H9 (cell line): ENCODE measurements at regions not wholly inside any gene's neighbourhood (a gene's known extent, or its start where the extent isn't known, plus 50 kb on each side); places are given as distances from the start of the nearest gene placed in this dataset.

Experiments
- DNase-seq: peaks from one replicate; pipeline ENCODE4 v3.0.0-alpha.2; 2017
- H2AFZ ChIP-seq: one replicate; pipeline ENCODE4 v1.6.1; 2013; ENCODE audit warnings: mild to moderate bottlenecking, low read length, control low read depth, moderate library complexity
- H2AK5ac ChIP-seq: 2 replicates; pipeline ENCODE4 v1.6.1; 2013; ENCODE audit warnings: low read length, control low read depth, mixed read lengths; ENCODE audit not compliant: insufficient read length
- H2BK120ac ChIP-seq: one replicate; pipeline ENCODE4 v1.6.1; 2013; ENCODE audit warnings: low read depth, mild to moderate bottlenecking, low read length, control low read depth, inconsistent platforms; ENCODE audit not compliant: poor library complexity, severe bottlenecking
- H2BK12ac ChIP-seq: 2 replicates; pipeline ENCODE4 v1.6.1; 2013; ENCODE audit warnings: low read length, control low read depth, mixed read lengths, low read depth; ENCODE audit not compliant: insufficient read length
- H2BK15ac ChIP-seq: 2 replicates; pipeline ENCODE4 v1.6.1; 2013; ENCODE audit warnings: low read depth, low read length, control low read depth
- H2BK20ac ChIP-seq: one replicate; pipeline ENCODE4 v1.6.1; 2013; ENCODE audit warnings: low read depth, mild to moderate bottlenecking, low read length, control low read depth, inconsistent platforms; ENCODE audit not compliant: poor library complexity, severe bottlenecking
- H2BK5ac ChIP-seq: 2 replicates; pipeline ENCODE4 v1.6.1; 2013; ENCODE audit warnings: low read length, control low read depth, mixed read lengths; ENCODE audit not compliant: insufficient read length
- H3K14ac ChIP-seq: 2 replicates; pipeline ENCODE4 v1.6.1; 2013; ENCODE audit warnings: low read length, control low read depth; ENCODE audit not compliant: insufficient read depth
- H3K18ac ChIP-seq: 2 replicates; pipeline ENCODE4 v1.6.1; 2013; ENCODE audit warnings: low read depth, mild to moderate bottlenecking, mixed read lengths, low read length, control low read depth; ENCODE audit not compliant: insufficient read length
- H3K23ac ChIP-seq: 2 replicates; pipeline ENCODE4 v1.6.1; 2013; ENCODE audit warnings: low read length, control low read depth, mixed read lengths, low read depth; ENCODE audit not compliant: insufficient read length
- H3K23me2 ChIP-seq: 2 replicates; pipeline ENCODE4 v1.6.1; 2013; ENCODE audit warnings: low read depth, mild to moderate bottlenecking, mixed read lengths, low read length, control low read depth; ENCODE audit not compliant: insufficient read length, poor library complexity, severe bottlenecking
- H3K27ac ChIP-seq: 2 replicates; pipeline ENCODE4 v1.5.1; 2013; ENCODE audit warnings: low read length, control low read depth, mixed read lengths, low read depth; ENCODE audit not compliant: insufficient read length
- H3K27me3 ChIP-seq: 2 replicates; pipeline ENCODE4 v1.6.1; 2013; ENCODE audit warnings: low read length, control low read depth, inconsistent platforms; ENCODE audit not compliant: insufficient read depth
- H3K4ac ChIP-seq: 2 replicates; pipeline ENCODE4 v1.6.1; 2013; ENCODE audit warnings: low read depth, mild to moderate bottlenecking, control low read depth, inconsistent platforms, low read length, moderate library complexity
- H3K4me1 ChIP-seq: 2 replicates; pipeline ENCODE4 v1.6.1; 2013; ENCODE audit warnings: low read length, control low read depth, inconsistent platforms; ENCODE audit not compliant: insufficient read depth
- H3K4me2 ChIP-seq: 2 replicates; pipeline ENCODE4 v1.6.1; 2013; ENCODE audit warnings: low read length, control low read depth, mixed read lengths; ENCODE audit not compliant: insufficient read length, insufficient read depth
- H3K56ac ChIP-seq: 2 replicates; pipeline ENCODE4 v1.6.1; 2013; ENCODE audit warnings: low read depth, mild to moderate bottlenecking, mixed read lengths, low read length, control low read depth; ENCODE audit not compliant: insufficient read length
- H3K79me1 ChIP-seq: 2 replicates; pipeline ENCODE4 v1.6.1; 2013; ENCODE audit warnings: low read depth, mild to moderate bottlenecking, moderate library complexity, low read length, control low read depth, inconsistent platforms; ENCODE audit not compliant: insufficient read depth, poor library complexity, severe bottlenecking
- H3K79me2 ChIP-seq: 2 replicates; pipeline ENCODE4 v1.6.1; 2013; ENCODE audit warnings: low read length, control low read depth, inconsistent platforms; ENCODE audit not compliant: insufficient read depth
- H3K9ac ChIP-seq: 2 replicates; pipeline ENCODE4 v1.6.1; 2013; ENCODE audit warnings: low read length, control low read depth, mixed read lengths; ENCODE audit not compliant: insufficient read length; ENCODE audit errors: extremely low read depth
- H3K9me3 ChIP-seq: one replicate; pipeline ENCODE4 v1.6.1; 2013; ENCODE audit warnings: low read depth, low read length, inconsistent platforms; ENCODE audit not compliant: control insufficient read depth
- H3T11ph ChIP-seq: one replicate; pipeline ENCODE4 v1.6.1; 2013; ENCODE audit warnings: mild to moderate bottlenecking, low read length, control low read depth, inconsistent platforms
- H4K20me1 ChIP-seq: one replicate; pipeline ENCODE4 v1.6.1; 2013; ENCODE audit not compliant: control insufficient read depth, insufficient read length, insufficient read depth
- H4K5ac ChIP-seq: 2 replicates; pipeline ENCODE4 v1.6.1; 2013; ENCODE audit warnings: low read depth, mild to moderate bottlenecking, mixed read lengths, low read length, control low read depth; ENCODE audit not compliant: insufficient read length
- H4K8ac ChIP-seq: replicated peaks from 2 replicates; pipeline ENCODE4 v1.6.1; 2013; ENCODE audit warnings: low read length, control low read depth, mixed read lengths, low read depth; ENCODE audit not compliant: insufficient read length
- H4K91ac ChIP-seq: 2 replicates; pipeline ENCODE4 v1.6.1; 2013; ENCODE audit warnings: low read depth, mild to moderate bottlenecking, moderate library complexity, mixed read lengths, low read length, control low read depth; ENCODE audit not compliant: insufficient read length
- H3K27ac Mint-ChIP-seq, 3 experiments: 2 replicates in 2 of 3; 3 replicates in 1 of 3; pipeline ENCODE4 v1.8.0; 2020 to 2021; ENCODE audit warnings: mixed read lengths in 3 of 3, mild to moderate bottlenecking in 1 of 3, moderate library complexity in 1 of 3
- H3K27me3 Mint-ChIP-seq: 2 replicates; pipeline ENCODE4 v1.8.0; 2021; ENCODE audit warnings: low read depth, mild to moderate bottlenecking, moderate library complexity, mixed read lengths
- H3K36me3 Mint-ChIP-seq, 3 experiments: 2 replicates in 2 of 3; 3 replicates in 1 of 3; pipeline ENCODE4 v1.8.0; 2020 to 2021; ENCODE audit warnings: low read depth in 3 of 3, mixed read lengths in 3 of 3; ENCODE audit not compliant: insufficient read depth in 1 of 3
- H3K4me1 Mint-ChIP-seq, 2 experiments: 2 replicates each; pipeline ENCODE4 v1.8.0; 2020; ENCODE audit warnings: mixed read lengths in 2 of 2
- H3K4me3 Mint-ChIP-seq, 2 experiments: 2 replicates in 1 of 2; 3 replicates in 1 of 2; pipeline ENCODE4 v1.8.0; 2020 to 2021; ENCODE audit warnings: mild to moderate bottlenecking in 2 of 2, mixed read lengths in 2 of 2, moderate library complexity in 1 of 2
- H3K9me3 Mint-ChIP-seq, 2 experiments: 2 replicates in 1 of 2; 3 replicates in 1 of 2; pipeline ENCODE4 v1.8.0; 2020; ENCODE audit warnings: mild to moderate bottlenecking in 2 of 2, mixed read lengths in 2 of 2, moderate library complexity in 1 of 2
- WGBS: extraction: QIAGEN DNeasy Blood & Tissue Kit; methylation state at CpG from one replicate; pipeline ENCODE4 v1.1.7; 2013; ENCODE audit warnings: missing lambda C conversion rate, low lambda C conversion rate, mixed read lengths; ENCODE audit not compliant: insufficient read length; ENCODE audit errors: extremely low coverage; 5-methylcytosine and 5-hydroxymethylcytosine counted together
- TF ChIP-seq, protein P1 (sequence below): fragments of 200-600 bp; sonication (generic); conservative IDR thresholded peaks from 3 replicates; pipeline ENCODE4 v1.8.0; 2021; ENCODE audit warnings: antibody characterized with exemption, mild to moderate bottlenecking

DNA sequence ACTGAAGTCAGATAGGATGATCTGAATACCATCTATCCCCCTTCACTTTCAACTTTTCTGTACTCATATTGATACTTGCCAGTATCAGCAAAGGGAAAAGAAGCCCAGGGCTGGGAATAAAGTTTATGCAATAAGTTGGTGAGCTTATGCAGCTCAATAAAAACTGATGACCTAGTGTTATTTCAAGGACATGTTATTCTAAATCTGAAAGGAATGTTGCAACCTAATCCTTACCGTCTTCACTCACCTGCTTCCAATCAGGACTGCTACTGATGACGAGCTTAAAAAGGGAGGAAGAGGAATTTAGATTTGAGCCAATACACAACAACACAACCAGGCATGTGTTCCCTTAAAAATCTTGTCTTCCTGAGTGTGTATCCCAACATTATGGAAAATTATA lies 419.9 kb downstream of the SPRY1 start:
- no peak overlapping the region for H3K18ac ChIP-seq
- H3K27me3 Mint-ChIP-seq, result no peaks in the 10 kb centered on the region; the same call in 1 of the 2 replicates
- H3K4me3 Mint-ChIP-seq, result no peak overlapping the region
- no peaks in the 10 kb centered on the region for H3K9me3 Mint-ChIP-seq
- H3K27ac Mint-ChIP-seq, result no peak overlapping the region
- no peak overlapping the region for H4K8ac ChIP-seq
- H2BK5ac ChIP-seq, result no peak overlapping the region
- no peak overlapping the region for H3K4me2 ChIP-seq
- no CpG with 5 or more reads among the region's 2 CpGs for WGBS
- no peaks in the 10 kb centered on the region for H3K9me3 ChIP-seq
- H2BK15ac ChIP-seq, result no peak overlapping the region
- H3K27ac ChIP-seq, result no peak overlapping the region
- H3K23ac ChIP-seq, result no peak overlapping the region
- H4K5ac ChIP-seq, result no peak overlapping the region
- H2BK20ac ChIP-seq, result no peak overlapping the region
- no peak overlapping the region for H4K91ac ChIP-seq
- no peaks in the 10 kb centered on the region for H3K23me2 ChIP-seq
- no peak overlapping the region for H3T11ph ChIP-seq
- no peaks in the 10 kb centered on the region for H3K79me2 ChIP-seq
- no peaks in the 10 kb centered on the region for H4K20me1 ChIP-seq
- no peak for DNase-seq
- no peak overlapping the region for H2AK5ac ChIP-seq
- H2BK120ac ChIP-seq, result no peak overlapping the region
- no peaks in the 10 kb centered on the region for H3K79me1 ChIP-seq
- H3K14ac ChIP-seq, result no peak overlapping the region
- H3K27me3 ChIP-seq, result no peaks in the 10 kb centered on the region
- H3K4me1 Mint-ChIP-seq, result peaks cover 6 to 14% of the 10 kb centered on the region in 2 experiments; a peak in 2 of 4 replicates
- TF ChIP-seq, protein P1, sequence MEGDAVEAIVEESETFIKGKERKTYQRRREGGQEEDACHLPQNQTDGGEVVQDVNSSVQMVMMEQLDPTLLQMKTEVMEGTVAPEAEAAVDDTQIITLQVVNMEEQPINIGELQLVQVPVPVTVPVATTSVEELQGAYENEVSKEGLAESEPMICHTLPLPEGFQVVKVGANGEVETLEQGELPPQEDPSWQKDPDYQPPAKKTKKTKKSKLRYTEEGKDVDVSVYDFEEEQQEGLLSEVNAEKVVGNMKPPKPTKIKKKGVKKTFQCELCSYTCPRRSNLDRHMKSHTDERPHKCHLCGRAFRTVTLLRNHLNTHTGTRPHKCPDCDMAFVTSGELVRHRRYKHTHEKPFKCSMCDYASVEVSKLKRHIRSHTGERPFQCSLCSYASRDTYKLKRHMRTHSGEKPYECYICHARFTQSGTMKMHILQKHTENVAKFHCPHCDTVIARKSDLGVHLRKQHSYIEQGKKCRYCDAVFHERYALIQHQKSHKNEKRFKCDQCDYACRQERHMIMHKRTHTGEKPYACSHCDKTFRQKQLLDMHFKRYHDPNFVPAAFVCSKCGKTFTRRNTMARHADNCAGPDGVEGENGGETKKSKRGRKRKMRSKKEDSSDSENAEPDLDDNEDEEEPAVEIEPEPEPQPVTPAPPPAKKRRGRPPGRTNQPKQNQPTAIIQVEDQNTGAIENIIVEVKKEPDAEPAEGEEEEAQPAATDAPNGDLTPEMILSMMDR, result no peak
- H3K36me3 Mint-ChIP-seq, result peaks cover 0 to 5% (median 3%) of the 10 kb centered on the region in 3 experiments; a peak in 3 of 7 replicates
- no peak overlapping the region for H3K56ac ChIP-seq
- no peak overlapping the region for H2AFZ ChIP-seq
- H3K4ac ChIP-seq, result no peak overlapping the region
- no peak overlapping the region for H2BK12ac ChIP-seq
- no peak overlapping the region for H3K9ac ChIP-seq
- no peaks in the 10 kb centered on the region for H3K4me1 ChIP-seq
